ENCODE measurements at regions not wholly inside any gene's neighbourhood (a gene's known extent, or its start where the extent isn't known, plus 50 kb on each side); places are given as distances from the start of the nearest gene placed in this dataset.

DNA sequence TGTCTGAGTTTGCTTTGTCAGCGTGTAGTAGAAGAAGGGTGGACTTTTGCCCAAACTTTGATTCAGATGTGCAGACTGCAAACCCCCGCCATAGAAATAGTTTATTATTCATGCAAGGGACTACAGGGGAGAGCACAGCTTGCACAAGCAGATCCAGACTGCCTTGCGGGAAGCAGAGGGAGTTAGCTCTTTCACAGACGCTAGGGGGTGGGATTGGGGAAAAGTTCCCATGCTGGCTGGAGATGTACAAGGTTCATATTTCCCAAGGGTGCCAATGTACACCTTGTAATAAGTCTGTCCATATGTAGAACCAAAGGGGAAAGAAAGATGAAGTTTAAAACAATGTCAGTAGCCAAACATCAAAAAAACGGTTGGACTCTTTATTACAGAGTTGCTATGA lies 749.7 kb upstream of the COX7C start:
- H3K27ac Mint-ChIP-seq = no peak overlapping the region
- peaks cover 4% of the 10 kb centered on the region for H3K9me3 Mint-ChIP-seq
- POLR2A ChIA-PET = no interaction called here
- H3K27me3 Mint-ChIP-seq = no peaks in the 10 kb centered on the region
- H3K4me1 Mint-ChIP-seq (ENCODE audit: low read depth) = no peaks in the 10 kb centered on the region
- intact Hi-C loops (cut with micrococcal nuclease) = no loop called here
- DNase-seq = no peak
- no peak overlapping the region for H3K4me3 Mint-ChIP-seq
- no peaks in the 10 kb centered on the region for H3K36me3 Mint-ChIP-seq
- CTCF ChIA-PET = no interaction called here

DNA sequence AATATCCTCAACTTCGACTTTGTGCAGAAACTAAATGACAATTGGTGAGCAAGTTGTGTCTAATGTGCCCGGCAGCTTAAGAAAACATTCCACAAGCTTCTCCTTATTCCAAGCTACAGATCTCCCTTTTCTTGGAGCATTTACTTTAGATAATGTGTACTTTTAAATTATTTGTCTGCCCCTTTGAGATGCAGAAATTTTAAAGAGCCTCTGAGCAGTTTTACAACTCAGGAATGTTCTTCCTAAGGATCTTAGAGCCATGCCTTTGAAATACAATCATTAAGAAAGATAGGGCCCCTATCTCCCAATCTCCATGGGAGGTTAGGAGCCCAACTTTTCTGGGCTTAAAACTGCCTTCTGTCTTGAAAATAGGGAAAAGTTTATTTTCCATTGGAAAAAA lies 723.7 kb upstream of the COX7C start:
- Mint-ChIP-seq H3K4me3 (no peak overlapping the region), H3K36me3 (no peaks in the 10 kb centered on the region), H3K9me3 (no peaks in the 10 kb centered on the region), H3K27ac (no peak overlapping the region), H3K27me3 (no peaks in the 10 kb centered on the region), H3K4me1 (ENCODE audit: low read depth) (no peaks in the 10 kb centered on the region)
- ChIA-PET CTCF (no interaction called here), POLR2A (no interaction called here)
- intact Hi-C loops (cut with micrococcal nuclease) = no loop called here
- no peak for DNase-seq

DNA sequence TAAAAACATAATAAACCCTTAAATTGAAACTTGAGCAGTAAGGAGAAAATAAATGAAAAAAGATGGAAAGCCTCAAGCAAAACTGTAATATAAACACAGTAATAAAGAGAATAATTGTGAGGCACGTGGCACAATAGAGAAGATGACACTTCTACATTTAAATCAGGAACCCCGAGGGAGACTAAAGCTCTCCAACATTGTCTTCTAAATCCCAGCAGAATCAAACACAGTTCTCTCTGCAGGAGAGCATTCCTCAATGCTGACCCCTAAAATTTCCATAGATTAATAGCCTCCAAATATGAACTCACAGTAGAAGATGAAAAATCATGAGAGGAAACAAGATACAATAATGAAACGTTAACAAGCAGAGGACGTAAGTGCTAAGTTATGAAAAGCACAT lies 721.2 kb upstream of the COX7C start:
- Mint-ChIP-seq H3K9me3 (no peaks in the 10 kb centered on the region), H3K4me3 (no peak overlapping the region), H3K27ac (no peak overlapping the region), H3K36me3 (no peaks in the 10 kb centered on the region), H3K27me3 (no peaks in the 10 kb centered on the region), H3K4me1 (ENCODE audit: low read depth) (no peaks in the 10 kb centered on the region)
- intact Hi-C loops (cut with micrococcal nuclease) = no loop called here
- CTCF ChIA-PET = no interaction called here
- POLR2A ChIA-PET = no interaction called here
- no peak for DNase-seq

DNA sequence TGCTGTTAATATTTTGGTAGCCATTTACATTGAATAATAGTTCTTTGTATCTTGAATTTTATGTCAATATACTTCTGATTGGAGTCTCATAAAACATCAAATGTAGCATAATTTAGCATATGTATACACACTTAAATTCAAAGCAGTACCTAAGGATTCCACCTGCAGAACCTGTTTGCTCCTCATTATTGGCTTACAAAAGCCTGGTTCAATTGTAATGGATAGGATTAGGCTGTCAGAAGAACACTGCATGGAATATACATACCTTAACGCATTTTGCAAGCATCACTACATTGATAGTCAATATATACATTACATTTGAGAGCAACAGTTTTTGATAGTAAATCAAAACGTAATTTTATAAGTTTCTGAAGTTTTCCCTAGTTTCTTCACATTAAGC lies 711.3 kb upstream of the COX7C start:
- peaks cover 3% of the 10 kb centered on the region for H3K9me3 Mint-ChIP-seq
- H3K36me3 Mint-ChIP-seq = no peaks in the 10 kb centered on the region
- ChIA-PET CTCF (no interaction called here), POLR2A (no interaction called here)
- no peaks in the 10 kb centered on the region for H3K4me1 Mint-ChIP-seq (ENCODE audit: low read depth)
- DNase-seq = no peak
- no peak overlapping the region for H3K27ac Mint-ChIP-seq
- no peak overlapping the region for H3K4me3 Mint-ChIP-seq
- intact Hi-C loops (cut with micrococcal nuclease) = no loop called here
- no peaks in the 10 kb centered on the region for H3K27me3 Mint-ChIP-seq

DNA sequence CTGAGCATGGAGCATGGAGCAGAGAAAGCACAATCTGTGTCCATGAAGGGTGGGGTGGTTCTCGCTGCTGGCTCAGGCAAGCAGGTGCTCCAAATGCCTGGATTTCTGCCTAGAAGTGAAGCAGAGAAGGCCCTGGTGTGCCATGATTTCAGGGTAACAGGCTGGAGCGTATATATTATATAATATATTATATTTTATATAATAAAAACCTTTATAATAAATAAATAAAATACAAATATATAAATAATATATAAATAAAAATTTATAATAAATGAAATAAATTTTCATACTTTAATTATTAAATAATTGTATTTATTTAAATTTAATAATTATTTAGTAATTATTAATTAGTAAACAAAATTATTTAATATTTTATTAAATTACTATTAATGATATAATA lies 707.4 kb upstream of the COX7C start:
- intact Hi-C loops (cut with micrococcal nuclease) = no loop called here

DNA sequence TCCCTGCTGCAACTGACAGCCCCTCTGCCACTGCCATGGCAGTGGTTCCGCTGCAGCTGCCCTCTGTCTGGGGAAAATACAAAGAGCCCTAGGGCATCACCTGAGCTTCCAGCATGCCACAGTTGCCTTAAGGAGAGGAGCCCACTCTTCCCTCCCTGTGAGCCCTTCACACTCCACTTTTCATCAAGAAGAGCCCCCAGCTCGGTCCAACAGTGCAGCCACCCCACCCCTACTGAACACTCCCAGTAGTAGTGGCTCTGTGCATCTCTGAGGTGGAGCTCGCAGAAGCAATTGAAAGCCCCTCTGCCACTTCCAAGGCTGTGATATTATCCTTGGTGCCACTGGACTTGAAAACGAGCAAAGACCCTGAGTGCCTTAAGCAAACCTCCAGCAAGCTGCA lies 696.8 kb upstream of the COX7C start:
- CTCF ChIA-PET = no interaction called here
- no peak overlapping the region for H3K4me3 Mint-ChIP-seq
- H3K27me3 Mint-ChIP-seq = no peaks in the 10 kb centered on the region

More for the DNA sequence above, 707.4 kb upstream of the COX7C start:
- Mint-ChIP-seq H3K27ac (no peak overlapping the region), H3K4me1 (ENCODE audit: low read depth) (no peaks in the 10 kb centered on the region), H3K36me3 (no peaks in the 10 kb centered on the region), H3K4me3 (no peak overlapping the region), H3K27me3 (no peaks in the 10 kb centered on the region), H3K9me3 (peaks cover 9% of the 10 kb centered on the region)
- no peak for DNase-seq
- ChIA-PET POLR2A (no interaction called here), CTCF (no interaction called here)

DNA sequence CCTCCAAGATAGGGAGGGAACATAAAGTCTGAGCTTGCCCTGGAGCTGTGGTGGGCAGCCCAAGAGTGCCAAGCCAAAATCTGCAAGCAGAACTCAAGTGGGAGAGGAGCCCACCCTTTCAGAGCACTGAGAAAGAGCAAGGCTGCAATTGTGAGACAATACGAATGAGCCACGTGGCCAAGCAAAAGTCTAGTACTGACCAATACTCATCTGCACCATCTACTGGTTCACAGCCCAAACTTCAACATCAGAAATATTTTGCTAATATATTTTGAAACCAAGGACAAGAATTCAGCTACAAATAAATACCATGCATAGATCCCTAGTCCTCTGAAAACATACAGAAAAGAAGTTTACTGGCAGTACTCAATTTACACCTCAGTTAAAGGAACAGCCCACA lies 696.2 kb upstream of the COX7C start:
- Mint-ChIP-seq H3K36me3 (no peaks in the 10 kb centered on the region), H3K27ac (no peak overlapping the region), H3K4me3 (no peak overlapping the region), H3K9me3 (peaks cover 29% of the 10 kb centered on the region), H3K27me3 (no peaks in the 10 kb centered on the region), H3K4me1 (ENCODE audit: low read depth) (no peaks in the 10 kb centered on the region)
- no peak for DNase-seq
- intact Hi-C loops (cut with micrococcal nuclease) = no loop called here
- CTCF ChIA-PET = no interaction called here
- POLR2A ChIA-PET = no interaction called here

More for the DNA sequence above, 696.8 kb upstream of the COX7C start:
- Mint-ChIP-seq H3K27ac (no peak overlapping the region), H3K9me3 (peaks cover 26% of the 10 kb centered on the region), H3K4me1 (ENCODE audit: low read depth) (no peaks in the 10 kb centered on the region), H3K36me3 (no peaks in the 10 kb centered on the region)
- no peak for DNase-seq
- intact Hi-C loops (cut with micrococcal nuclease) = no loop called here
- POLR2A ChIA-PET = no interaction called here

DNA sequence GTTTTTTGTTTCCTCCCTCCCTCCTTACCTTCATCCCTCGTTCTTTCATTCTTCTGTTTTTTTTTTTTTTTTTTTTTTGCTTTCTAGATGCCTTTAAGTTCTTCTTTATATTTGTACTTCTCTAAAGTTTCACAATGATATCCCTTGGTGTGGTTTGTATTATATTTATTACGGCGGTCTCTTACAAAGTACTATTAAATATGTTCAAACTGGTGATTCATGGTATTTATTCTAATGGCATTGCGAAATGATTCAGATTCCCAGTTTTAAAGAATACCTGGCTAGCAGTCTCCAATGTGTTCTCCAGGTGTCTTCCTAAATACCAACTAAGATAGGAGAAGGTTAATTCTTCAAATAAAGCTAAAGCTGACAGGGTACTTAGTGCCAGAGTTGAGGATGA lies 690.1 kb upstream of the COX7C start:
- H3K4me1 Mint-ChIP-seq (ENCODE audit: low read depth) = no peaks in the 10 kb centered on the region
- intact Hi-C loops (cut with micrococcal nuclease) = no loop called here
- DNase-seq = no peak
- no peak overlapping the region for H3K27ac Mint-ChIP-seq
- H3K4me3 Mint-ChIP-seq = no peak overlapping the region
- H3K36me3 Mint-ChIP-seq = no peaks in the 10 kb centered on the region
- no peaks in the 10 kb centered on the region for H3K27me3 Mint-ChIP-seq
- POLR2A ChIA-PET = no interaction called here
- CTCF ChIA-PET = no interaction called here
- peaks cover 25% of the 10 kb centered on the region for H3K9me3 Mint-ChIP-seq

DNA sequence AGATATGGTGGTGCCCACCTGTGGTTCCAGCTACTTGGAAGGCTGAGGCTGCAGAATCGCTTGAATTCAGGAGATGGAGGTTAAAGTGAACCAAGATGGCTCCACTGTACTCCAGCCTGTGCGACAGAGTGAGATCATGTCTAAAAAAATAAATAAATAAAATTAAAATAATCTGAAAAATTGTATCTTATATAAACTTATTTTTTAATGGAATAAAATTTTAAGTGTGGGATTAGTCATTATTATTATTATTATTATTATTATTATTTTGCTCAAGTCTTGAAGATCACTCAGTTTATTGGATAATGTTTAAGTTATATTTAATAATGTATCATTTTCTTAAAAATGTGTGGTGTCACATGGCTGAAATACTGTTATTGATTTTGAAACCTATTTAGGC lies 688.0 kb upstream of the COX7C start:
- Mint-ChIP-seq H3K36me3 (no peaks in the 10 kb centered on the region), H3K4me1 (ENCODE audit: low read depth) (no peaks in the 10 kb centered on the region), H3K9me3 (peaks cover 15% of the 10 kb centered on the region), H3K4me3 (no peak overlapping the region), H3K27ac (no peak overlapping the region), H3K27me3 (no peaks in the 10 kb centered on the region)
- DNase-seq = no peak
- POLR2A ChIA-PET = no interaction called here
- intact Hi-C loops (cut with micrococcal nuclease) = no loop called here
- CTCF ChIA-PET = no interaction called here

DNA sequence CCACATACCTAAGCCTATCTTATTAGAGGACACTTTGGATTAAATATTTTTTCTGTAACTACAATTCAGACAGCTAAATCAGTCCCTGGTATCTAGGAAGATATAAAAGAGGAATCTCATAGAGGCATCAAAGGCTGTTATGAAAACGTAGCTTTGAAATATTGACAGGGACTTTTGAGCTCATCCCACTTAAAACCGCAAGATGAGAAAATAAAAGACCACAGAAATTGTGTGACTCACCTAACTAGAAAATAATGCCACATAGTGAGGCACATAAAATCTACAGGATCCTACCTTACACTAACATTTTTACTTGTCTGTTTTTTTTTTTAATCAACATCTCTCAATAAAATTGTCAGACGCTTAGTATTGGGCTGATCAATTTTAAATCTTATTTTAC lies 686.5 kb upstream of the COX7C start:
- H3K4me1 Mint-ChIP-seq (ENCODE audit: low read depth) = no peaks in the 10 kb centered on the region
- H3K27me3 Mint-ChIP-seq = no peaks in the 10 kb centered on the region
- no peaks in the 10 kb centered on the region for H3K36me3 Mint-ChIP-seq
- intact Hi-C loops (cut with micrococcal nuclease) = no loop called here
- ChIA-PET POLR2A (no interaction called here), CTCF (no interaction called here)
- no peak for DNase-seq
- no peak overlapping the region for H3K4me3 Mint-ChIP-seq
- H3K9me3 Mint-ChIP-seq = peaks cover 4% of the 10 kb centered on the region
- no peak overlapping the region for H3K27ac Mint-ChIP-seq

DNA sequence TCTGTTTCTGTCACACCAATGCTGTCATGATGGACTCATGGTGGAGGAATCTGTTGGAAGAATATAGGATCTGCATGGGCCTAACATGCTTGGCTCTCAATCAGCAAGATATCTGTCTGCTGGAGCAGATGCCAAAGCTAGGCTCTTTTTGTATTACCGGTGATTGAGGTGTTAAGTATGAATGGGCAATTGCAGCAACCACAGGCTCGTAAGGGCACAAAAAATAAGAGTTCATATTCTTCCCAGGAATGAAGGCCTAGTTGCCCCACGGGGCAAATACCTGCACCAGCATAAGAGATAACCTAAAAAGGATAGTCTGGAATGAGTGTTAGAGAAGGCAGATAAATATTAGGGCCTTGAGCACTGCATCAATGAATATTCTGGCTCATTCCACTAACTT lies 679.5 kb upstream of the COX7C start:
- H3K4me1 Mint-ChIP-seq (ENCODE audit: low read depth) = no peaks in the 10 kb centered on the region
- H3K4me3 Mint-ChIP-seq = no peak overlapping the region
- CTCF ChIA-PET = no interaction called here
- DNase-seq = no peak
- intact Hi-C loops (cut with micrococcal nuclease) = no loop called here
- POLR2A ChIA-PET = no interaction called here
- H3K9me3 Mint-ChIP-seq = peaks cover 4% of the 10 kb centered on the region
- H3K27ac Mint-ChIP-seq = no peak overlapping the region
- H3K27me3 Mint-ChIP-seq = no peaks in the 10 kb centered on the region
- no peaks in the 10 kb centered on the region for H3K36me3 Mint-ChIP-seq

DNA sequence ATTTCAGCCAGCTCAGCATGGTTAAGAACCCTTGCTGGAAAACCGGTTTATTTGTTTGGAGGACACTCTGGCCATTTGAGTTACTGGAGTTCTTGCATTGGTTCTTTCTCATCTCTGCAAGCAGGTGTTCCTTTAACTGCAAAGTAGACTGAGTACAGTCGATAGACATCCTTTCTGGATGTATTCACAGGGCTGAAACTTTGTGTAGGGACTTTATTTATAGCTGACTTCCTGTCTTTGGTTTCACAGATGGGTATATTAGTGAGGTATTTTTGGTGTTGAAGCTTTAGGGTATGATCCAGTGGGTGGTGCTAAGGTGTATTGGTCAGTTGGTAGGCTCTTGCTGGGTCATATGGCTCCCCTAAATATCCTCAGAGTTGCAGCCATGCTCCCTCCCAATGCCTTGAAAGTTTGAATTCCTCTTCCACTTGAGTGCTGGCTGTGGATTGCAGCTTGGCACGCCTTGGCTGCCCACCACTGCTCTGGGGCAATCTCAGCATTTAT lies 666.0 kb upstream of the COX7C start:
- intact Hi-C loops (cut with micrococcal nuclease) = no loop called here

DNA sequence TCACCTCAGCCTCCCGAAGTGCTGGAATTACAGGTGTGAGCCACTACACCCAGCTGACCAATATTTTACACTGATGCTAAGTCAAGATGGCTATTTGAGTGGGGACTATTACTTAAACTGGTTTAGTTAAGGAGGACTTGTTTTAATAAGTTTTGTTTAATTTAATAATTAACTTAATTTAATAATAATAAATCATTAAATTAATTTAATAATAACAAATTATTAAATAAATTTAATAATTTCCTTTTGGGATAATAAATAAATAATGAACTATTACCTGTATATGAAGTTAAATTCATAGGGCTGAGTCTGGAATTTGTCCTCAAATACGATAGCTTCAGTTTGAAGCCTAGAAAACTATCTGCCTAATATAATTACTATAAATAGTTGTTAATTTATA lies 665.1 kb upstream of the COX7C start:
- ChIA-PET POLR2A (no interaction called here), CTCF (no interaction called here)
- H3K4me1 Mint-ChIP-seq (ENCODE audit: low read depth) = no peaks in the 10 kb centered on the region
- no peak overlapping the region for H3K27ac Mint-ChIP-seq
- H3K36me3 Mint-ChIP-seq = no peaks in the 10 kb centered on the region
- no peak overlapping the region for H3K4me3 Mint-ChIP-seq
- H3K27me3 Mint-ChIP-seq = no peaks in the 10 kb centered on the region
- peaks cover 10% of the 10 kb centered on the region for H3K9me3 Mint-ChIP-seq
- DNase-seq = no peak
- intact Hi-C loops (cut with micrococcal nuclease) = no loop called here

More for the DNA sequence above, 666.0 kb upstream of the COX7C start:
- Mint-ChIP-seq H3K27me3 (no peaks in the 10 kb centered on the region), H3K36me3 (no peaks in the 10 kb centered on the region), H3K4me1 (ENCODE audit: low read depth) (no peaks in the 10 kb centered on the region), H3K27ac (no peak overlapping the region), H3K4me3 (no peak overlapping the region), H3K9me3 (peaks cover 8% of the 10 kb centered on the region)
- ChIA-PET CTCF (no interaction called here), POLR2A (no interaction called here)
- DNase-seq = no peak

DNA sequence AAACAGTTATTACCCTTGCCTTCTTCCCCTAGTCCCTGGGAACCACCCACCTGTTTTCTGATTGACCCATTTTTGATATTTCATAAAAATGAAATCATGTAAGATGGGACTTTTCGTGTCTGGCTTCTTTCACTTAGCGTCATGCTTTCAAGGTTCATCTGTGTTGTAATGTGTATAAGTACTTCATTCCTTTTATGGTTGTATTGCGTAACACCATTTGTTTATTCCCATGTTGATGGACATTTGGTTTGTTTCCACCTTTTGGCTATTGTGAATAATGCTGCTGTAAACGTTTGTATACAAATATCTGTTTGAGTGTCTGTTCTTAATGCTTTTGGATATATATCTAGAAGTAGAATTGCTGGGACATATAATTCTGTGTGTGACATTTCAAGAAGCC lies 650.1 kb upstream of the COX7C start:
- no peaks in the 10 kb centered on the region for H3K4me1 Mint-ChIP-seq (ENCODE audit: low read depth)
- POLR2A ChIA-PET = no interaction called here
- H3K4me3 Mint-ChIP-seq = no peak overlapping the region
- DNase-seq = no peak
- intact Hi-C loops (cut with micrococcal nuclease) = no loop called here
- peaks cover 6% of the 10 kb centered on the region for H3K9me3 Mint-ChIP-seq
- H3K27ac Mint-ChIP-seq = no peak overlapping the region
- H3K36me3 Mint-ChIP-seq = no peaks in the 10 kb centered on the region
- H3K27me3 Mint-ChIP-seq = no peaks in the 10 kb centered on the region
- CTCF ChIA-PET = no interaction called here

Measured in activated CD4-positive, alpha-beta memory T cell treated with anti-CD3 and anti-CD28 coated beads for 36 hours (primary cell).